ENCODE measurements at regions not wholly inside any gene's neighbourhood (a gene's known extent, or its start where the extent isn't known, plus 50 kb on each side); places are given as distances from the start of the nearest gene placed in this dataset.

DNA sequence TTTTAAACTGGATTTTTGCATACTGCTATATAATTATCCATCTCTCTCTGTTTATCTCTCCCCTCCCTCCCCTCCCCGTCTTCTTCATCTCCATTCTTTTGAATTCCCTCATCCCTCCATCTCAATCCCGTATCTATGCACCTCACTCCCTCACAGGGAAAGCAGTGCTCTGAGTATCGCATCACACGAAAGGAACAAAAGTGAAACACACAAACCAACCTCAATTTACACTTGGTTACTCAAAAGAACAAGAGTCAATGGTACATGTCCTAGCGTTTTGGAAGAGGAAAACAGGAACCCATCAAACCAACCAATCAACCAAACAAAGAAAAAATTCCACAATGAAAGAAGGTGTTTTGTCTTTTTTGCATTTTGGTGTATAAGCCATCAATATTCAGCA is 115.1 kb downstream of the NBPF12 start (continued):
- TF ChIP-seq, protein P1, sequence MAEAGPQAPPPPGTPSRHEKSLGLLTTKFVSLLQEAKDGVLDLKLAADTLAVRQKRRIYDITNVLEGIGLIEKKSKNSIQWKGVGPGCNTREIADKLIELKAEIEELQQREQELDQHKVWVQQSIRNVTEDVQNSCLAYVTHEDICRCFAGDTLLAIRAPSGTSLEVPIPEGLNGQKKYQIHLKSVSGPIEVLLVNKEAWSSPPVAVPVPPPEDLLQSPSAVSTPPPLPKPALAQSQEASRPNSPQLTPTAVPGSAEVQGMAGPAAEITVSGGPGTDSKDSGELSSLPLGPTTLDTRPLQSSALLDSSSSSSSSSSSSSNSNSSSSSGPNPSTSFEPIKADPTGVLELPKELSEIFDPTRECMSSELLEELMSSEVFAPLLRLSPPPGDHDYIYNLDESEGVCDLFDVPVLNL (CRISPR knock-in tag; IDR thresholded peaks at IDR 0.05; ENCODE audit: low read depth): no peak
- TF ChIP-seq GABPA (tag; conservative IDR thresholded peaks at IDR 0.05; ENCODE audit: low read depth) (no peak), CEBPG (CRISPR knock-in tag; IDR thresholded peaks at IDR 0.05) (no peak), CEBPG (tag; conservative IDR thresholded peaks at IDR 0.05 in 1 of 2, IDR thresholded peaks at IDR 0.05 in 1 of 2) (no peak), STAT5B (CRISPR knock-in tag; IDR thresholded peaks at IDR 0.05) (no peak)

DNA sequence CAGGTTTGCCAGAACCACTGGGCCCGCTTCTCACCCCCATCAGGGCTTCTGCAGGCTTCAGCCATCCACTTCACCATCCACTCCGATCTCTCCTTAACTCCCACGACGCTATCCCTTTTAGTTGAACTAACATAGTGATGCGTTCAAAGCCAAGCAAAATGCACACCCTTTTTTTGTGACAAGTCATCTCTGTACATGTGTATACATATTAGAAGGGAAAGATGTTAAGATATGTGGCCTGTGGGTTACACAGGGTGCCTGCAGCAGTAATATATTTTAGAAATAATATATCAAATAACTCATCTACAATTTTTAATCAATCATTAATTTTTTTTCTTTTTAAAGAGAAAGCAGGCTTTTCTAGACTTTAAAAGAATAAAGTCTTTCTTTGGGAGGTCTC is 114.6 kb downstream of the NBPF12 start:
- 0% methylated on average over 5 of the region's 5 CpGs for WGBS (ENCODE audit: insufficient coverage, low coverage, missing lambda C conversion rate)
- TF ChIP-seq SMAD4 (CRISPR knock-in tag; conservative IDR thresholded peaks at IDR 0.05) (no peak), CBFA2T3 (IDR thresholded peaks at IDR 0.05) (no peak), PPARD (CRISPR knock-in tag; IDR thresholded peaks at IDR 0.05) (no peak), TOE1 (IDR thresholded peaks at IDR 0.05; ENCODE audit: borderline replicate concordance) (no peak), TOE1 (CRISPR knock-in tag; IDR thresholded peaks at IDR 0.05; ENCODE audit: borderline replicate concordance, low read depth) (no peak), PHB2 (IDR thresholded peaks at IDR 0.05; ENCODE audit: low read depth) (no peak), PML (IDR thresholded peaks at IDR 0.05; ENCODE audit: low read length) (no peak), HNRNPUL1 (IDR thresholded peaks at IDR 0.05; ENCODE audit: low read length) (no peak)
- TF ChIP-seq, protein P2, sequence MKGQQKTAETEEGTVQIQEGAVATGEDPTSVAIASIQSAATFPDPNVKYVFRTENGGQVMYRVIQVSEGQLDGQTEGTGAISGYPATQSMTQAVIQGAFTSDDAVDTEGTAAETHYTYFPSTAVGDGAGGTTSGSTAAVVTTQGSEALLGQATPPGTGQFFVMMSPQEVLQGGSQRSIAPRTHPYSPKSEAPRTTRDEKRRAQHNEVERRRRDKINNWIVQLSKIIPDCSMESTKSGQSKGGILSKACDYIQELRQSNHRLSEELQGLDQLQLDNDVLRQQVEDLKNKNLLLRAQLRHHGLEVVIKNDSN (CRISPR knock-in tag; IDR thresholded peaks at IDR 0.05): no peak
- TF ChIP-seq, protein P3, sequence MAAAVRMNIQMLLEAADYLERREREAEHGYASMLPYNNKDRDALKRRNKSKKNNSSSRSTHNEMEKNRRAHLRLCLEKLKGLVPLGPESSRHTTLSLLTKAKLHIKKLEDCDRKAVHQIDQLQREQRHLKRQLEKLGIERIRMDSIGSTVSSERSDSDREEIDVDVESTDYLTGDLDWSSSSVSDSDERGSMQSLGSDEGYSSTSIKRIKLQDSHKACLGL (CRISPR knock-in tag; IDR thresholded peaks at IDR 0.05; ENCODE audit: borderline replicate concordance, poor library complexity, severe bottlenecking): no peak
- TF ChIP-seq, protein P4, sequence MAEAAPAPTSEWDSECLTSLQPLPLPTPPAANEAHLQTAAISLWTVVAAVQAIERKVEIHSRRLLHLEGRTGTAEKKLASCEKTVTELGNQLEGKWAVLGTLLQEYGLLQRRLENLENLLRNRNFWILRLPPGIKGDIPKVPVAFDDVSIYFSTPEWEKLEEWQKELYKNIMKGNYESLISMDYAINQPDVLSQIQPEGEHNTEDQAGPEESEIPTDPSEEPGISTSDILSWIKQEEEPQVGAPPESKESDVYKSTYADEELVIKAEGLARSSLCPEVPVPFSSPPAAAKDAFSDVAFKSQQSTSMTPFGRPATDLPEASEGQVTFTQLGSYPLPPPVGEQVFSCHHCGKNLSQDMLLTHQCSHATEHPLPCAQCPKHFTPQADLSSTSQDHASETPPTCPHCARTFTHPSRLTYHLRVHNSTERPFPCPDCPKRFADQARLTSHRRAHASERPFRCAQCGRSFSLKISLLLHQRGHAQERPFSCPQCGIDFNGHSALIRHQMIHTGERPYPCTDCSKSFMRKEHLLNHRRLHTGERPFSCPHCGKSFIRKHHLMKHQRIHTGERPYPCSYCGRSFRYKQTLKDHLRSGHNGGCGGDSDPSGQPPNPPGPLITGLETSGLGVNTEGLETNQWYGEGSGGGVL (CRISPR knock-in tag; IDR thresholded peaks at IDR 0.05): no peak
- TF ChIP-seq, protein P5, sequence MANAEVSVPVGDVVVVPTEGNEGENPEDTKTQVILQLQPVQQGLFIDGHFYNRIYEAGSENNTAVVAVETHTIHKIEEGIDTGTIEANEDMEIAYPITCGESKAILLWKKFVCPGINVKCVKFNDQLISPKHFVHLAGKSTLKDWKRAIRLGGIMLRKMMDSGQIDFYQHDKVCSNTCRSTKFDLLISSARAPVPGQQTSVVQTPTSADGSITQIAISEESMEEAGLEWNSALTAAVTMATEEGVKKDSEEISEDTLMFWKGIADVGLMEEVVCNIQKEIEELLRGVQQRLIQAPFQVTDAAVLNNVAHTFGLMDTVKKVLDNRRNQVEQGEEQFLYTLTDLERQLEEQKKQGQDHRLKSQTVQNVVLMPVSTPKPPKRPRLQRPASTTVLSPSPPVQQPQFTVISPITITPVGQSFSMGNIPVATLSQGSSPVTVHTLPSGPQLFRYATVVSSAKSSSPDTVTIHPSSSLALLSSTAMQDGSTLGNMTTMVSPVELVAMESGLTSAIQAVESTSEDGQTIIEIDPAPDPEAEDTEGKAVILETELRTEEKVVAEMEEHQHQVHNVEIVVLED (CRISPR knock-in tag; IDR thresholded peaks at IDR 0.05): no peak

More for the DNA sequence above, 114.6 kb downstream of the NBPF12 start:
- ChIA-PET CTCF (ENCODE audit: low intra/inter-chr PET ratio) (no interaction called here), POLR2A (interaction anchor here (1.9 kb wide), 1 partner anchor 32 kb away, joined by 9 read pairs; no protein-coding TSS in a partner anchor)
- H3K9me3 ChIP-seq (replicated peaks; ENCODE audit: control insufficient read depth, insufficient read depth, low read depth, low read length): no peaks in the 10 kb centered on the region
- in situ Hi-C loops (cut with MboI): no loop called here
- no peak for DNase-seq (ENCODE audit: extremely low read depth in 1 of 4, low spot score in 3 of 4)
- BruUV-seq (replicated peaks): no TSS peak
- H3K27ac ChIP-seq (ENCODE audit: extremely low read depth, low read depth, low read length): no peak overlapping the region
- no peaks in the 10 kb centered on the region for H3K4me1 ChIP-seq (replicated peaks in 1 of 2; ENCODE audit: control insufficient read depth in 2 of 2, insufficient read depth in 2 of 2, low read length in 2 of 2)
- no peak overlapping the region for H2AFZ ChIP-seq (ENCODE audit: low read depth, low read length)
- H4K20me1 ChIP-seq (replicated peaks; ENCODE audit: control insufficient read depth, insufficient read depth, low read length): no peaks in the 10 kb centered on the region
- intact Hi-C loops (cut with micrococcal nuclease): no loop called here
- H3K36me3 ChIP-seq (ENCODE audit: control insufficient read depth, insufficient read depth, low read length): no peaks in the 10 kb centered on the region
- no peak overlapping the region for H3K9ac ChIP-seq (ENCODE audit: insufficient read depth in 1 of 2, low read depth in 2 of 2, low read length in 2 of 2)
- no peaks in the 10 kb centered on the region for H3K79me2 ChIP-seq (ENCODE audit: control insufficient read depth, insufficient read depth, low read length)
- H3K27me3 ChIP-seq (ENCODE audit: control insufficient read depth in 2 of 2, insufficient read depth in 2 of 2, low read length in 2 of 2): peaks cover 0 to 22% of the 10 kb centered on the region in 2 experiments; a peak in 3 of 5 replicates
- FAIRE-seq: no peak
- no peak overlapping the region for H3K4me3 ChIP-seq
- no peaks in the 10 kb centered on the region for H3K9me1 ChIP-seq (ENCODE audit: control insufficient read depth, insufficient read depth, low read length)
- no peak for ATAC-seq
- H3K4me2 ChIP-seq (ENCODE audit: insufficient read depth, low read length): no peak overlapping the region

Data from K562 (cell line).